HG03565 (cell line): ENCODE measurements at regions not wholly inside any gene's neighbourhood (a gene's known extent, or its start where the extent isn't known, plus 50 kb on each side); places are given as distances from the start of the nearest gene placed in this dataset.
"Not testable (repeated sequence)": the region's sequence is repeated elsewhere in the genome, so short reads cannot be mapped to it uniquely, and the experiment has no call there.

Experiments used
- ATAC-seq: cut with Tn5 transposase; IDR thresholded peaks from one replicate; pipeline ENCODE4 v1.9.1; 2021; ENCODE audit warnings: mild to moderate bottlenecking, moderate library complexity; ENCODE audit not compliant: unreplicated experiment

GRCh38 chr7:10412422-10413019 is 561.2 kb upstream of the PHF14 start:
- peak; percentile 92 for ATAC-seq

- no peak for ATAC-seq
Observed at GRCh38 chr7:10418985-10419384, 554.7 kb upstream of the PHF14 start.

- no peak for ATAC-seq
Observed at GRCh38 chr7:10429031-10429430, 544.6 kb upstream of the PHF14 start.

GRCh38 chr7:10429511-10429910 is 544.2 kb upstream of the PHF14 start:
- no peak for ATAC-seq

GRCh38 chr7:10436302-10436701 is 537.4 kb upstream of the PHF14 start:
- no peak for ATAC-seq

- no peak for ATAC-seq
Observed at GRCh38 chr7:10439027-10439426, 534.6 kb upstream of the PHF14 start.

- no peak for ATAC-seq
Observed at GRCh38 chr7:10455936-10456335, 517.7 kb upstream of the PHF14 start.

GRCh38 chr7:10460474-10460873 is 513.2 kb upstream of the PHF14 start:
- no peak for ATAC-seq

GRCh38 chr7:10463701-10464100 is 510.0 kb upstream of the PHF14 start:
- ATAC-seq = no peak

- ATAC-seq = not testable (repeated sequence)
Observed at GRCh38 chr7:10465536-10465935, 508.1 kb upstream of the PHF14 start.

- no peak for ATAC-seq
Observed at GRCh38 chr7:10468908-10469307, 504.8 kb upstream of the PHF14 start.

GRCh38 chr7:10469476-10469875 is 504.2 kb upstream of the PHF14 start:
- ATAC-seq = no peak

- no peak for ATAC-seq
Observed at GRCh38 chr7:10471280-10472058, 502.2 kb upstream of the PHF14 start.

- no peak for ATAC-seq
Observed at GRCh38 chr7:10472115-10472514, 501.6 kb upstream of the PHF14 start.

- no peak for ATAC-seq
Observed at GRCh38 chr7:10473569-10473968, 500.1 kb upstream of the PHF14 start.

GRCh38 chr7:10474048-10474447 is 499.6 kb upstream of the PHF14 start:
- no peak for ATAC-seq

GRCh38 chr7:10475940-10476641 is 497.6 kb upstream of the PHF14 start:
- no peak for ATAC-seq

GRCh38 chr7:10476642-10477041 is 497.0 kb upstream of the PHF14 start:
- ATAC-seq = no peak

GRCh38 chr7:10483671-10484070 is 490.0 kb upstream of the PHF14 start:
- ATAC-seq = no peak

GRCh38 chr7:10484767-10485166 is 488.9 kb upstream of the PHF14 start:
- ATAC-seq = no peak

- not testable (repeated sequence) for ATAC-seq
Observed at GRCh38 chr7:10501206-10501884, 472.3 kb upstream of the PHF14 start.
